Cerebellar nuclear complex (tissue), 1 donor: ENCODE measurements at regions not wholly inside any gene's neighbourhood (a gene's known extent, or its start where the extent isn't known, plus 50 kb on each side); places are given as distances from the start of the nearest gene placed in this dataset.
"Not testable (repeated sequence)": the region's sequence is repeated elsewhere in the genome, so short reads cannot be mapped to it uniquely, and the experiment has no call there.

Experiments
- DNase-seq, 2 experiments: peaks; one replicate each; lab custom pipeline; 2025; lab: John Stamatoyannopoulos, UW

GRCh38 chr10:31187182-31187581 lies 131.8 kb upstream of the ZEB1 start:
- DNase-seq, result no peak

- DNase-seq, result no peak
Observed at GRCh38 chr10:31187607-31188210, 131.3 kb upstream of the ZEB1 start.

- no peak for DNase-seq
Observed at GRCh38 chr10:31188792-31189406, 130.1 kb upstream of the ZEB1 start.

- DNase-seq, result no peak
Observed at GRCh38 chr10:31190488-31190887, 128.5 kb upstream of the ZEB1 start.

- DNase-seq, result no peak
Observed at GRCh38 chr10:31192475-31192874, 126.5 kb upstream of the ZEB1 start.

- no peak for DNase-seq
Observed at GRCh38 chr10:31194986-31195385, 124.0 kb upstream of the ZEB1 start.

- DNase-seq, result no peak
Observed at GRCh38 chr10:31197886-31198285, 121.1 kb upstream of the ZEB1 start.

- no peak for DNase-seq
Observed at GRCh38 chr10:31204090-31204489, 114.9 kb upstream of the ZEB1 start.

- DNase-seq, result no peak
Observed at GRCh38 chr10:31207636-31208035, 111.4 kb upstream of the ZEB1 start.

- no peak for DNase-seq
Observed at GRCh38 chr10:31209478-31209877, 109.5 kb upstream of the ZEB1 start.

GRCh38 chr10:31210190-31210589 lies 108.8 kb upstream of the ZEB1 start:
- DNase-seq, result no peak

- DNase-seq, result no peak
Observed at GRCh38 chr10:31213959-31214358, 105.1 kb upstream of the ZEB1 start.

- no peak for DNase-seq
Observed at GRCh38 chr10:31215052-31215451, 104.0 kb upstream of the ZEB1 start.

GRCh38 chr10:31219306-31219705 lies 99.7 kb upstream of the ZEB1 start:
- DNase-seq, result no peak

GRCh38 chr10:31228780-31229179 lies 90.2 kb upstream of the ZEB1 start:
- DNase-seq, result not testable (repeated sequence)

- DNase-seq, result no peak
Observed at GRCh38 chr10:31239961-31240360, 79.1 kb upstream of the ZEB1 start.

- no peak for DNase-seq
Observed at GRCh38 chr10:31242902-31243301, 76.1 kb upstream of the ZEB1 start.

GRCh38 chr10:31251118-31251517 lies 67.9 kb upstream of the ZEB1 start:
- DNase-seq, result not testable (repeated sequence)

- DNase-seq, result no peak
Observed at GRCh38 chr10:31253237-31253636, 65.8 kb upstream of the ZEB1 start.

- DNase-seq, result no peak
Observed at GRCh38 chr10:31261511-31262311, 57.3 kb upstream of the ZEB1 start.

GRCh38 chr10:31262672-31263071 lies 56.3 kb upstream of the ZEB1 start:
- no peak for DNase-seq

- no peak for DNase-seq
Observed at GRCh38 chr10:31263903-31264302, 55.1 kb upstream of the ZEB1 start.
